K562 (cell line): ENCODE measurements at regions not wholly inside any gene's neighbourhood (a gene's known extent, or its start where the extent isn't known, plus 50 kb on each side); places are given as distances from the start of the nearest gene placed in this dataset.
A peak's percentile ranks its signal among the peaks of the same experiment; 100 is the strongest.

Experiments
- ARID3A ChIP-seq: IDR thresholded peaks from 2 replicates; pipeline ENCODE4 v1.6.1; 2012; ENCODE audit warnings: low read depth, low read length, improper control_type of control experiment, borderline replicate concordance
- E2F4 ChIP-seq: sonication (generic); formaldehyde crosslinking; IDR thresholded peaks from 2 replicates; pipeline ENCODE4 v1.8.0; 2022; ENCODE audit warnings: mild to moderate bottlenecking, low read depth, missing genetic modification reagents
- EP300 ChIP-seq: IDR thresholded peaks from 2 replicates; pipeline ENCODE4 v1.6.1; 2012; ENCODE audit warnings: low read length, improper control_type of control experiment
- FOXJ3 ChIP-seq: sonication (generic); formaldehyde crosslinking; IDR thresholded peaks from 2 replicates; pipeline ENCODE4 v1.4.0; 2020; ENCODE audit warnings: mild to moderate bottlenecking, missing genetic modification reagents
- GABPB2 ChIP-seq: fragments of 250-450 bp; sonication (Bioruptor Pico); conservative IDR thresholded peaks from 2 replicates; pipeline ENCODE4 v1.5.1; 2021; ENCODE audit warnings: mild to moderate bottlenecking
- GTF3C2 ChIP-seq: IDR thresholded peaks from 3 replicates; pipeline ENCODE4 v1.6.1; 2011; ENCODE audit warnings: borderline replicate concordance, mild to moderate bottlenecking, moderate library complexity; ENCODE audit not compliant: insufficient read length; ENCODE audit errors: extremely low read depth
- MAFK ChIP-seq: IDR thresholded peaks from 2 replicates; pipeline ENCODE4 v1.6.1; 2011; ENCODE audit warnings: low read length, improper control_type of control experiment
- MAZ ChIP-seq, 2 experiments: fragments of 450-650 bp in 1 of 2; sonication (generic) in 1 of 2; formaldehyde crosslinking; IDR thresholded peaks in 1 of 2; conservative IDR thresholded peaks in 1 of 2; 2 replicates each; pipeline versions ENCODE4 v1.4.0 to v1.5.0; 2020; ENCODE audit warnings: mild to moderate bottlenecking in 1 of 2, missing genetic modification reagents in 1 of 2
- MITF ChIP-seq: IDR thresholded peaks from 2 replicates; pipeline ENCODE4 v1.6.1; 2014; ENCODE audit warnings: antibody characterized with exemption
- PKNOX1 ChIP-seq: fragments of 450-650 bp; IDR thresholded peaks from 2 replicates; pipeline ENCODE4 v1.6.1; 2016
- POLR2B ChIP-seq: fragments of 450-650 bp; IDR thresholded peaks from 2 replicates; pipeline ENCODE4 v1.6.1; 2018; ENCODE audit warnings: low read depth; ENCODE audit not compliant: partially characterized antibody
- POLR2G ChIP-seq: fragments of 200-400 bp; formaldehyde crosslinking; IDR thresholded peaks from 2 replicates; pipeline ENCODE4 v1.6.1; 2017; ENCODE audit warnings: low read depth, mild to moderate bottlenecking, antibody characterized with exemption, low read length, moderate library complexity
- SLC30A9 ChIP-seq: fragments of 250-450 bp; sonication (Bioruptor Pico); IDR thresholded peaks from 2 replicates; pipeline ENCODE4 v1.8.0; 2022; ENCODE audit warnings: mild to moderate bottlenecking, moderate library complexity
- TAF9B ChIP-seq: fragments of 450-650 bp; IDR thresholded peaks from 2 replicates; pipeline ENCODE4 v1.6.1; 2018; ENCODE audit warnings: mild to moderate bottlenecking; ENCODE audit not compliant: partially characterized antibody
- TCF7 ChIP-seq: sonication (generic); IDR thresholded peaks from 2 replicates; pipeline ENCODE4 v1.6.1; 2016; ENCODE audit warnings: antibody characterized with exemption, borderline replicate concordance
- U2AF2 ChIP-seq: fragments of 200-400 bp; formaldehyde crosslinking; optimal IDR thresholded peaks from 2 replicates; pipeline ENCODE3; 2017; ENCODE audit warnings: low read depth, mild to moderate bottlenecking, low read length
- YY1 ChIP-seq, 3 experiments: IDR thresholded peaks; 2 replicates each; pipeline ENCODE4 v1.6.1; 2011; ENCODE audit warnings: low read length in 2 of 3, mild to moderate bottlenecking in 2 of 3, moderate library complexity in 2 of 3, borderline replicate concordance in 1 of 3, control low read depth in 1 of 3, low read depth in 1 of 3; ENCODE audit not compliant: insufficient read depth in 3 of 3, insufficient replicate concordance in 2 of 3, control insufficient read depth in 1 of 3, insufficient read length in 1 of 3; ENCODE audit errors: extremely low read depth in 1 of 3
- ZNF589 ChIP-seq: fragments of 200-800 bp; sonication (Bioruptor generic); IDR thresholded peaks from 2 replicates; pipeline ENCODE4 v1.6.1; 2016; ENCODE audit warnings: low read depth, missing genetic modification characterization, missing compliant biosample characterization
- ZNF699 ChIP-seq: fragments of 250-450 bp; sonication (Bioruptor Pico); IDR thresholded peaks from 2 replicates; pipeline ENCODE4 v1.8.0; 2021; ENCODE audit warnings: mild to moderate bottlenecking, moderate library complexity; ENCODE audit not compliant: insufficient replicate concordance

- TF ChIP-seq U2AF2 (no peak), GTF3C2 (no peak), TCF7 (no peak), FOXJ3 (CRISPR knock-in tag) (no peak), ARID3A (no peak), PKNOX1 (peak; percentile 98), SLC30A9 (CRISPR knock-in tag) (no peak), ZNF589 (CRISPR knock-in tag) (no peak), MITF (no peak), YY1 (IDR thresholded peaks at IDR 0.05; ENCODE audit: borderline replicate concordance in 1 of 3, control insufficient read depth in 1 of 3, extremely low read depth in 1 of 3, insufficient read depth in 3 of 3, insufficient read length in 1 of 3, insufficient replicate concordance in 2 of 3, low read depth in 1 of 3, low read length in 2 of 3) (no peak), EP300 (0 out of 2 replicates have a peak, but pooled peaks have one; percentile 5), POLR2B (no peak), E2F4 (CRISPR knock-in tag) (no peak), ZNF699 (CRISPR knock-in tag) (no peak), MAFK (peak; percentile 89), GABPB2 (no peak), POLR2G (no peak), TAF9B (no peak), MAZ (CRISPR knock-in tag; conservative IDR thresholded peaks at IDR 0.05 in 1 of 2, IDR thresholded peaks at IDR 0.05 in 1 of 2) (0 out of 4 replicates have a peak, but pooled peaks of 1 of the 2 experiments have one; percentile 19)
Observed at GRCh38 chr21:35504277-35504676, 455.2 kb upstream of the RUNX1 start (continued).
